ENCODE measurements at regions not wholly inside any gene's neighbourhood (a gene's known extent, or its start where the extent isn't known, plus 50 kb on each side); places are given as distances from the start of the nearest gene placed in this dataset.

- Histone ChIP-seq H3K9ac (ENCODE audit: low read depth, low read length) (no peak overlapping the region), H3K36me3 (ENCODE audit: control insufficient read depth, insufficient read depth, low read length) (no peaks in the 10 kb centered on the region), H3K9me3 (ENCODE audit: control insufficient read depth, insufficient read depth, low read length) (no peaks in the 10 kb centered on the region), H3K4me3 (ENCODE audit: low read depth, low read length) (no peak overlapping the region), H3K4me1 (ENCODE audit: control insufficient read depth, insufficient read depth, low read length) (no peaks in the 10 kb centered on the region), H3K27me3 (ENCODE audit: control insufficient read depth, insufficient read depth, low read length) (no peaks in the 10 kb centered on the region)
These were observed 118.9 kb upstream of the COL5A2 start for GRCh38 chr2:189298481-189298880.

GRCh38 chr2:189299974-189300373 is 120.4 kb upstream of the COL5A2 start:
- no peaks in the 10 kb centered on the region for H3K27me3 ChIP-seq (ENCODE audit: control insufficient read depth, insufficient read depth, low read length)
- H3K9ac ChIP-seq (ENCODE audit: low read depth, low read length), result no peak overlapping the region
- H3K4me3 ChIP-seq (ENCODE audit: low read depth, low read length), result no peak overlapping the region
- no peaks in the 10 kb centered on the region for H3K9me3 ChIP-seq (ENCODE audit: control insufficient read depth, insufficient read depth, low read length)
- no peaks in the 10 kb centered on the region for H3K36me3 ChIP-seq (ENCODE audit: control insufficient read depth, insufficient read depth, low read length)
- H3K4me1 ChIP-seq (ENCODE audit: control insufficient read depth, insufficient read depth, low read length), result no peaks in the 10 kb centered on the region

GRCh38 chr2:189300916-189301315 is 121.4 kb upstream of the COL5A2 start:
- H3K4me1 ChIP-seq (ENCODE audit: control insufficient read depth, insufficient read depth, low read length), result no peaks in the 10 kb centered on the region
- no peaks in the 10 kb centered on the region for H3K9me3 ChIP-seq (ENCODE audit: control insufficient read depth, insufficient read depth, low read length)
- no peak overlapping the region for H3K4me3 ChIP-seq (ENCODE audit: low read depth, low read length)
- H3K36me3 ChIP-seq (ENCODE audit: control insufficient read depth, insufficient read depth, low read length), result no peaks in the 10 kb centered on the region
- no peak overlapping the region for H3K9ac ChIP-seq (ENCODE audit: low read depth, low read length)
- H3K27me3 ChIP-seq (ENCODE audit: control insufficient read depth, insufficient read depth, low read length), result no peaks in the 10 kb centered on the region

GRCh38 chr2:189302274-189302948 is 122.8 kb upstream of the COL5A2 start:
- Histone ChIP-seq H3K4me1 (ENCODE audit: control insufficient read depth, insufficient read depth, low read length) (no peaks in the 10 kb centered on the region), H3K4me3 (ENCODE audit: low read depth, low read length) (no peak overlapping the region), H3K9me3 (ENCODE audit: control insufficient read depth, insufficient read depth, low read length) (no peaks in the 10 kb centered on the region), H3K36me3 (ENCODE audit: control insufficient read depth, insufficient read depth, low read length) (no peaks in the 10 kb centered on the region), H3K9ac (ENCODE audit: low read depth, low read length) (no peak overlapping the region), H3K27me3 (ENCODE audit: control insufficient read depth, insufficient read depth, low read length) (no peaks in the 10 kb centered on the region)

GRCh38 chr2:189304360-189304759 is 124.8 kb upstream of the COL5A2 start:
- Histone ChIP-seq H3K4me1 (ENCODE audit: control insufficient read depth, insufficient read depth, low read length) (no peaks in the 10 kb centered on the region), H3K9ac (ENCODE audit: low read depth, low read length) (no peak overlapping the region), H3K36me3 (ENCODE audit: control insufficient read depth, insufficient read depth, low read length) (no peaks in the 10 kb centered on the region), H3K9me3 (ENCODE audit: control insufficient read depth, insufficient read depth, low read length) (no peaks in the 10 kb centered on the region), H3K27me3 (ENCODE audit: control insufficient read depth, insufficient read depth, low read length) (no peaks in the 10 kb centered on the region), H3K4me3 (ENCODE audit: low read depth, low read length) (no peak overlapping the region)

GRCh38 chr2:189305291-189305943 is 125.9 kb upstream of the COL5A2 start:
- H3K27me3 ChIP-seq (ENCODE audit: control insufficient read depth, insufficient read depth, low read length), result no peaks in the 10 kb centered on the region
- H3K36me3 ChIP-seq (ENCODE audit: control insufficient read depth, insufficient read depth, low read length), result no peaks in the 10 kb centered on the region
- H3K4me1 ChIP-seq (ENCODE audit: control insufficient read depth, insufficient read depth, low read length), result no peaks in the 10 kb centered on the region
- H3K9ac ChIP-seq (ENCODE audit: low read depth, low read length), result no peak overlapping the region
- no peaks in the 10 kb centered on the region for H3K9me3 ChIP-seq (ENCODE audit: control insufficient read depth, insufficient read depth, low read length)
- no peak overlapping the region for H3K4me3 ChIP-seq (ENCODE audit: low read depth, low read length)

GRCh38 chr2:189306525-189306924 is 127.0 kb upstream of the COL5A2 start:
- Histone ChIP-seq H3K9me3 (ENCODE audit: control insufficient read depth, insufficient read depth, low read length) (no peaks in the 10 kb centered on the region), H3K4me1 (ENCODE audit: control insufficient read depth, insufficient read depth, low read length) (no peaks in the 10 kb centered on the region), H3K36me3 (ENCODE audit: control insufficient read depth, insufficient read depth, low read length) (no peaks in the 10 kb centered on the region), H3K27me3 (ENCODE audit: control insufficient read depth, insufficient read depth, low read length) (no peaks in the 10 kb centered on the region), H3K4me3 (ENCODE audit: low read depth, low read length) (no peak overlapping the region), H3K9ac (ENCODE audit: low read depth, low read length) (no peak overlapping the region)

- no peaks in the 10 kb centered on the region for H3K27me3 ChIP-seq (ENCODE audit: control insufficient read depth, insufficient read depth, low read length)
These were observed 128.7 kb upstream of the COL5A2 start for GRCh38 chr2:189308056-189308790.

GRCh38 chr2:189309331-189309730 is 129.8 kb upstream of the COL5A2 start:
- no peaks in the 10 kb centered on the region for H3K36me3 ChIP-seq (ENCODE audit: control insufficient read depth, insufficient read depth, low read length)
- H3K4me3 ChIP-seq (ENCODE audit: low read depth, low read length), result no peak overlapping the region
- no peaks in the 10 kb centered on the region for H3K27me3 ChIP-seq (ENCODE audit: control insufficient read depth, insufficient read depth, low read length)
- H3K4me1 ChIP-seq (ENCODE audit: control insufficient read depth, insufficient read depth, low read length), result no peaks in the 10 kb centered on the region
- H3K9ac ChIP-seq (ENCODE audit: low read depth, low read length), result no peak overlapping the region
- H3K9me3 ChIP-seq (ENCODE audit: control insufficient read depth, insufficient read depth, low read length), result no peaks in the 10 kb centered on the region

More at GRCh38 chr2:189308056-189308790, 128.7 kb upstream of the COL5A2 start:
- Histone ChIP-seq H3K36me3 (ENCODE audit: control insufficient read depth, insufficient read depth, low read length) (no peaks in the 10 kb centered on the region), H3K4me3 (ENCODE audit: low read depth, low read length) (no peak overlapping the region), H3K9me3 (ENCODE audit: control insufficient read depth, insufficient read depth, low read length) (no peaks in the 10 kb centered on the region), H3K4me1 (ENCODE audit: control insufficient read depth, insufficient read depth, low read length) (no peaks in the 10 kb centered on the region), H3K9ac (ENCODE audit: low read depth, low read length) (no peak overlapping the region)

- Histone ChIP-seq H3K9ac (ENCODE audit: low read depth, low read length) (no peak overlapping the region), H3K4me1 (ENCODE audit: control insufficient read depth, insufficient read depth, low read length) (no peaks in the 10 kb centered on the region), H3K27me3 (ENCODE audit: control insufficient read depth, insufficient read depth, low read length) (no peaks in the 10 kb centered on the region)
These were observed 129.1 kb upstream of the WDR75 start for GRCh38 chr2:189312211-189312610.

GRCh38 chr2:189312643-189313042 is 128.6 kb upstream of the WDR75 start:
- H3K27me3 ChIP-seq (ENCODE audit: control insufficient read depth, insufficient read depth, low read length), result no peaks in the 10 kb centered on the region
- no peak overlapping the region for H3K9ac ChIP-seq (ENCODE audit: low read depth, low read length)
- H3K9me3 ChIP-seq (ENCODE audit: control insufficient read depth, insufficient read depth, low read length), result no peaks in the 10 kb centered on the region
- no peaks in the 10 kb centered on the region for H3K36me3 ChIP-seq (ENCODE audit: control insufficient read depth, insufficient read depth, low read length)
- no peaks in the 10 kb centered on the region for H3K4me1 ChIP-seq (ENCODE audit: control insufficient read depth, insufficient read depth, low read length)
- no peak overlapping the region for H3K4me3 ChIP-seq (ENCODE audit: low read depth, low read length)

More at GRCh38 chr2:189312211-189312610, 129.1 kb upstream of the WDR75 start:
- Histone ChIP-seq H3K9me3 (ENCODE audit: control insufficient read depth, insufficient read depth, low read length) (no peaks in the 10 kb centered on the region), H3K36me3 (ENCODE audit: control insufficient read depth, insufficient read depth, low read length) (no peaks in the 10 kb centered on the region), H3K4me3 (ENCODE audit: low read depth, low read length) (no peak overlapping the region)

- Histone ChIP-seq H3K36me3 (ENCODE audit: control insufficient read depth, insufficient read depth, low read length) (no peaks in the 10 kb centered on the region), H3K4me1 (ENCODE audit: control insufficient read depth, insufficient read depth, low read length) (no peaks in the 10 kb centered on the region), H3K27me3 (ENCODE audit: control insufficient read depth, insufficient read depth, low read length) (no peaks in the 10 kb centered on the region), H3K4me3 (ENCODE audit: low read depth, low read length) (no peak overlapping the region), H3K9me3 (ENCODE audit: control insufficient read depth, insufficient read depth, low read length) (no peaks in the 10 kb centered on the region), H3K9ac (ENCODE audit: low read depth, low read length) (no peak overlapping the region)
These were observed 122.5 kb upstream of the WDR75 start for GRCh38 chr2:189318761-189319160.

Data from iPS-15b (cell line).